NT2/D1 (cell line): ENCODE measurements at regions not wholly inside any gene's neighbourhood (a gene's known extent, or its start where the extent isn't known, plus 50 kb on each side); places are given as distances from the start of the nearest gene placed in this dataset.

ENCODE experiments used
- SUZ12 ChIP-seq: IDR thresholded peaks from 2 replicates; pipeline ENCODE4 v1.6.1; 2011; ENCODE audit not compliant: insufficient read length, insufficient read depth; ENCODE audit errors: extremely low read depth
- YY1 ChIP-seq: IDR thresholded peaks from 2 replicates; pipeline ENCODE4 v1.6.1; 2011; ENCODE audit not compliant: insufficient read length, insufficient read depth
- ZNF274 ChIP-seq: IDR thresholded peaks from 2 replicates; pipeline ENCODE4 v1.6.1; 2011; ENCODE audit warnings: mild to moderate bottlenecking, low read depth, low read length

- TF ChIP-seq ZNF274 (no peak), YY1 (no peak), SUZ12 (no peak)
Observed at GRCh38 chr4:137181293-137181899, 350.9 kb downstream of the PCDH18 start.
